ENCODE measurements at regions not wholly inside any gene's neighbourhood (a gene's known extent, or its start where the extent isn't known, plus 50 kb on each side); places are given as distances from the start of the nearest gene placed in this dataset.
"Not testable (repeated sequence)": the region's sequence is repeated elsewhere in the genome, so short reads cannot be mapped to it uniquely, and the experiment has no call there.

DNA sequence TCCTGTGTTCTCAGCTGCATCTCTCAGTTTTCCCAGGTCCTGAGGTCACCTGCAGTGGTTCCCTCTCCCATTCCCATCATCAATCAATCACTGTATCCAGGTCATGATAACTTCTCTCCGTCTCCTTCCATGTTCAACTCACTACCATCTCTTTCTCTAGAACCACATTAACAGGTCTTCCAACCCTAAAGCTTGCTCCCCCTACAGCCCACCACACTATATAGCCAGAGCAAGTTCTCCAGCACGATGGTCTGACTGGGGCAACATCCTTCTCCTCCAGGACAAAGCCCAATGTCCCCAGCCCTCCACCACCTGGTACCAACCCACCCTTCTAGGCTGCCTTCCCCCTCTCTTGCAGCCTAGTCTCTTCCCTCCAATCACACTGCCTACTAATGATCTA, 241.6 kb downstream of the CDK5RAP2 start:
- no peak for DNase-seq (ENCODE audit: low spot score)

DNA sequence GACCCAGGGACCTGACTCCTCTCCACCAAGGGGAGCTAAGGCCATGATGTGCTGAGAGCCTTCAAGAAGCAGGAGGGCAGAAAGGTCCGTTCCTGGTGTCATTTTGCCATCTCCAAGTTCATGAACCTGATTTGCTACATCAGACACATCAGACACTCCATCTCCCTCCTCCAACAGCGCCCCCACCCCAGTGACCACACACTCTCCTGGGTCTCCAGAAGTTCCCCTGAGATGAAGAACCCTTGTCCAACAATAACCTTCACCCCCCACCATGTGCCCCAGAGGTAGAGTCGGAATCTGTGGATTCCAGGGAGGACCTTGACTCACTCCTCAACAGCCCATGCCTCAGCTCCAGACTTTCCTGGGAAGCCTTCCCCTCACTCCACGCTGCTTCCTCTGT, 242.8 kb downstream of the CDK5RAP2 start:
- no peak for DNase-seq (ENCODE audit: low spot score)

- DNase-seq (ENCODE audit: low spot score) = no peak
Measured at GRCh38 chr9:120336753-120337090, 243.2 kb downstream of the CDK5RAP2 start.

DNA sequence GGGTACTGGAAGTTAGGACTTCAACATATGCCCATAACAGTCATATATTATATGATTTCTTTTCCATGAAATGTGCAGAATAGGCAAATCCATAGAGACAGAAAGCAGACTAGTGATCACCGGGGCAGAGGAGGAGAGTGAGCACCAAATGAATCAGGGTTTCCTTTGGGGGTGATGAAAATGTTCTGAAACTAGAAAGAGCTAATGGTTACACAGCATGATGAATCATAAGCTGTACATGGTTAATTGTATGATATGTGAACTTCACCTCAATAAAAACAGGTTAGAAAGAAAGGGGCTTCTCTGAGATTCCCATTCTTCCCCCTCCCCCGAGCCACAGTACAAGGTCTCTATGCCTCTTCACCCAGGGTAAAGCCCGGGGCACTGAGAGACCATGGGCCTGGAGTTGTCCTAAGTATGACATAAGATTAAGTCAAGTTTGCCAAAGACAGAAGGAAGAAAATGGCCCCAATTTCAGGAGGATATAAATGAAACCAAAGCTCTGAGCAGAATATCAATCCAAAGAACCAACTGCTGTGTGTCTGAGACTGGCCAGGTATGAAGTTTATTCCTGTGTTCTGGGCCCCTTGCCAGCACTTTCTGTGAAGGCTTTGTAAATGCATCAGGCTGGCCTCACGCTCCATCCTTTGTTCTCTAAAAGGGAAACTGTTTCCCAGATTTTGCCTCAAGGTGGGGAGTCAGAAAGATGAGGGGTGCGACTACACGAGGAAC, 243.8 kb downstream of the CDK5RAP2 start:
- DNase-seq (ENCODE audit: low spot score) = no peak

DNA sequence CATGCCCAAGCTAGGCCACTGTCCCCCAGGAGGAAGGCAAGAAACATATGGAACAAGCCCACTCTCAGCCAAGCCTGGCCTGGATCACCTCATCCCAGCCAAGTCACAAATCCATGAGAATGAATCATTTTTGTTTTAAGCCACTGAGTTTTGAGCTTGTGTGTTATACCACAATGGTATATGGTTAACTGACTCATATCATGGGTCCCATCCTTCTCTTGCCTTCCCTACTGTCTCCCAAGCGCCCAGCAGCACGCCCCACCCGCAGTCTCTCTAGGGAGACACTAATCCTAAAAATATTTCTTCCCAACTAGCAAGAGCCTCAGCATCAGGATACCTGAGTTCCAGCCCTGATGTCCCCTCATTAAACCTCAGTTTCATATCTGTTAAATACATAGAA, 248.1 kb downstream of the CDK5RAP2 start:
- DNase-seq (ENCODE audit: low spot score) = no peak

- no peak for DNase-seq (ENCODE audit: low spot score)
Measured at GRCh38 chr9:120330031-120330430, 249.9 kb downstream of the CDK5RAP2 start.

DNA sequence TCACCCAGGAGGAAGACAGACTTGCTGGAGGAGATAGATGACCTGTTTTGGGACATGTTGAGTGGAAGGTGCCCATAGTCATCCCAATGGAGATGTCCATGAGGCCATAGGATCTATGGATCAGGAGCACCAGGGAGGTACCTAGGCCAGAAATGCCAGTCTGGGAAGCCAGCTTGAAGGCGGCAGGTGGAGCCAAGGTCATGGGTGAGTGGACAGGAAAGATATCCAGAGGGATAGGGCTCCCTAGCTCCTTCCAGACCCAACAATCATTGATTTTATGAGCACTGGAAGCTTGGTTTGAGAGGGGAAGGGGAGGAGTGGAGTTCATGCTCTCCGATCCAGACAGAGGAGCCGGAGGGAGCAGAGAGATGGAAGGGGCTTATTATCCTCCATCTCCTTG, 252.6 kb downstream of the CDK5RAP2 start:
- DNase-seq (ENCODE audit: low spot score) = no peak

DNA sequence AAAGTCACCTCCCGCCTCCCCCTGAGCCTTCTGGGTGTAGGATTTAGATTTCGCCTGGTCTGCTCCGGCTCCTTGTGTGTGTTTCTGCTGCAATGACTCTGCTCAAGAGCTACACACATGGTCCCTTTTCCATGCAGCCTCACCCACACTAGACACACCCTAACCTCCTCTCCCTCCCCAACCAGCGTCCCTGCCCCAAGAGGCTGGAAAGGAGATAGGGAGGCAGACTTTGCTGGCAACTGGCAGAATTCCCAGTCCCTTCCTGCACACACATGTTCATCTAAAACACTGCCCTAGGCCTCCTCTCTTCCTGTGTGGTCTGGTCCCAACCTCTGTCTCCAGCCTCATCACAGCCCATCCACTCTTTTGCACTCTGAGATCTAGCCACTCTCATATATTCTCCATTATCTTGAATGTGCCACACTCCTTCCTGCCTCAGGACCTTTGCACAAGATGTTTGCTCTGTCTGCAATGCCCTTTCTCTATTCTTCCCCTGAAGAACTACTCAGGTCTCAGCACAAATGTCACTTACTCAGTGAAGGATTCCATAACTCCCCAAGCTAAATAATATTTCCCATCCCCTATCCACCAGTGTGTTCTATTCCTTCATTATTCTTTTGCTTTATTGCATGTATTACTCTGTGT, 253.8 kb downstream of the CDK5RAP2 start:
- no peak for DNase-seq (ENCODE audit: low spot score)

DNA sequence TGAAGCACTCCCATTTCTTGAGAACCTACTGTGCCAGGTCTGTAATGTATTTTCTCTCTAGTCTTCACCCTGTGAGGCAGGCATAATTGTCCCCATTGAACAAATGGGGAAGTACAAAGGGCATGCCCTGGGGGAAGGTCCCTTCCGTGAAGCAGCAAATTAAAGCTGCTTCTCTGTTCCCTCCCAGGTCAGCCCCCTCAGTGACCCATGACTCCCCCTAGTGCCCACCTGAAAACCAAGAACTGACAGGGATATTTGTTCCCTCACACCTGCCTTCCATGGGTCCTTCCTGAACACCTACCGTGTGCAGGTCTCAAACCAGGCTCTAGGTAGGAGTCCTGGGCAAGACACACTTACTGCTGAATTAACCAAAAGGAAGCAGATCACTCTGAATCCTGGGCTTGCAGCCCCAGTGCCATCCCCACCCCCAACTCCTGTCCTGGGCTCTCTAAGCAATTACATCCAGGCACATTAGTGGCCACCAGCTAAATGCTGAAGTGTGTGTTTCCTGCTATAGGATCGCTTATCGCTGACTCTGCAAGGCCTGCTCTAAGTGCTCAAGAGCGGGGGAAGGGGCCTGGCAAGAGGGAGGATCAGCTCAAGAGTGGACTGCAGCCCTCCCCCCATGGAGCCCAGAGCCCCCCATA, 254.8 kb downstream of the CDK5RAP2 start:
- no peak for DNase-seq (ENCODE audit: low spot score)

DNA sequence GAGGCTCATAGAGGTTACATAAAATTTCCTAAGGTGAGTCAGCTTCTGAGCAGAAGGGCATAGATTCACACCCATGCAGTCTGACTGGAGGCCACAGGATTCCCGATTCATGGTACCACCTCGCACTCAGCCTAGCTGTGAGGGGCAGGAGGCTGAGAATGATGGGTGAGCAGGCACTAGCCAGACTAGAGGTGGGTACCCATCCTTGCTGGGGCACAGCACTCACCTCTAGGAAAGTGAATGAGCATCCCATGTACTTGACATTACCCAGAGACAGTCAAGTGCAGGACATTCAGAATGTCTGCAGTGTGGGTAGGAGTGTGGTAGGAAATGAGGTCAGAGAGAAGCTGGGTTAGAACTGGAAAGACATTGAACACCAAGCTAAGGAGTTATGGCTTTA, 255.5 kb downstream of the CDK5RAP2 start:
- no peak for DNase-seq (ENCODE audit: low spot score)

DNA sequence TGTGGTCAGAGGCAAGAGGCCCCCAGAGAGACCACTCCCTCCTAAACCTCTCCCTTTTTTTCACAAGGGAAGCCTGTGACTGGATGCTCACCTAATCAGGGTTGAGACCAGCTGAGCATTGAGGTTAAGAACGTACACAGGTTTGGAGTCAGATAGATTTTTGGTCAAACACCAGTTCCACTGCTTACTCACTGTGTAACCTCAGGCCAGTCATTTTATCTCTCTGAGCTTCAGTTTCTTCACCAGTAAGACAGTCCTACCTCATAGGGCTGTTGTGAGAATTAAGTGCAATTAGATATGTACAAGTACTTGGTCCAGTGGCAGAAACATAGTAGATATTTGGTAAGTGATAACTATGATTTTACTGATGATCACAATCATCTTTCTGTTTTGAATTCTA, 256.8 kb downstream of the CDK5RAP2 start:
- DNase-seq (ENCODE audit: low spot score) = no peak

GRCh38 chr9:120319452-120319851, 260.5 kb downstream of the CDK5RAP2 start:
- DNase-seq (ENCODE audit: low spot score) = no peak

DNA sequence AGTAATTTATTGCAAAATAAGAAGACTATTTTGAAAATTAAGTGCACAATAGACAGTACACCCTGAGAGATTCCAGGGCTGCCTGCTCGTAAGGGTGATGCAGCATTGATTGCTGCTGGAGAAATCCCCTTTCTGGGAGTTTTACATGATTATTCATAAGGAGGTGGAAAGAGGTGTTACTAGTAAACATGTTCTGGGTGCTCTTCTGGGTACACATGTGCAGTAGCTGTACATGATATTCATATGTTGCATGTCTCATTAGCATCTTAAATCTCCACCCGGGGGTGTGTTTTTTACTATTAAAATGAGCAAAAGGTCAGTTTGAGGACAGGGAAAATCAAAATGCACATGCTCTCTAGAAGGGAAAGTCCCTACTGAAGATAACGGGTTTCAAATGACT, 264.8 kb downstream of the CDK5RAP2 start:
- no peak for DNase-seq (ENCODE audit: low spot score)

DNA sequence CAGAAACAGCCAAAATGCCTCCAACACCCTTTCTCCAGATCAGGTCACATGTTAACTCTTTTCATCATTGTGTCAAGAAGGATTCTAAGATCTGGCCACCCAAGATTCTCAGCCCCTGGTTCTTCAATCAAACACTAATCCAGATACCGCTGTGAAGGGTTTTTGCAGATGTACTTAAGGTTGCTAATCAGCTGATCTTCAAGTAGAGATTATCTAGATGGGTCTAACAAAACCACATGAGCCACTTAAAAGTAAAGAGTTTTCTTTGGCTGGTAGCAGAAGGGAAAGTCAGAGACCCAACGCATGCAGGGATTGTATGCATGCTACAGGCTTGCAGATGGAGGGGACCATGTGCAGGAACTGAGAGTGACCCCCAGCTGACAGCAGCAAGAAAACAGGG, 267.9 kb downstream of the CDK5RAP2 start:
- no peak for DNase-seq (ENCODE audit: low spot score)

- no peak for DNase-seq (ENCODE audit: low spot score)
Measured at GRCh38 chr9:120310035-120310434, 269.9 kb downstream of the CDK5RAP2 start.

- DNase-seq (ENCODE audit: low spot score) = no peak
Measured at GRCh38 chr9:120308495-120308894, 271.5 kb downstream of the CDK5RAP2 start.

DNA sequence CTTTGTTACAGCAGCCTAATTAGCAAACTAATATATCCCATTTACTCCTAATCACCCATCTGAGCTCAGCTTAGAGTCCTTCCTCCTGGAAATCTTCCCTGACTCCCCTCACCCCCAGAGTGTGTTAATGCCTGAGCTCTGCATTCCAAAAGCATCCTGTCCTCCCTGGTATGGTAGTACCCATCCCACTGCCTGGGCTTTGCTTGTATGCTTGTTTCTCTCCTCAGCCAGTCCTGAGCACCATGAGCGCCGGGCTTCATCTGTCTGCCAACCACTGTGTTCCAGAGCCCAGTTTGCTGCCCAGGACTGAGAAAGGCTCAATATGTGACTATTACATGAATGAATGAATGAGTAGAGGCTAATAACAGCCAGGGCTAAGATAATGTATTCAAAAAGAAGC, 272.4 kb downstream of the CDK5RAP2 start:
- no peak for DNase-seq (ENCODE audit: low spot score)

GRCh38 chr9:120306561-120306960, 273.4 kb downstream of the CDK5RAP2 start:
- DNase-seq (ENCODE audit: low spot score) = no peak

GRCh38 chr9:120306088-120306487, 273.9 kb downstream of the CDK5RAP2 start:
- DNase-seq (ENCODE audit: low spot score) = no peak

DNA sequence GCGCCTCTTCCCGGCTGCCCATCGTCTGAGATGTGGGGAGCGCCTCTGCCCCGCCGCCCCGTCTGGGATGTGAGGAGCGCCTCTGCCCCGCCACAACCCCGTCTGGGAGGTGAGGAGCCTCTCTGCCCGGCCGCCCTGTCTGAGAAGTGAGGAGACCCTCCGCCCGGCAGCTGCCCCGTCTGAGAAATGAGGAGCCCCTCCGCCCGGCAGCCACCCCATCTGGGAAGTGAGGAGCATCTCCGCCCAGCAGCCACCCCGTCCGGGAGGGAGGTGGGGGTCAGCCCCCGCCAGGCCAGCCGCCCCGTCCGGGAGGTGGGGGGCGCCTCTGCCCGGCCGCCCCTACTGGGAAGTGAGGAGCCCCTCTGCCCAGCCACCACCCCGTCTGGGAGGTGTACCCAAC, 275.1 kb downstream of the CDK5RAP2 start:
- DNase-seq (ENCODE audit: low spot score) = not testable (repeated sequence)

DNA sequence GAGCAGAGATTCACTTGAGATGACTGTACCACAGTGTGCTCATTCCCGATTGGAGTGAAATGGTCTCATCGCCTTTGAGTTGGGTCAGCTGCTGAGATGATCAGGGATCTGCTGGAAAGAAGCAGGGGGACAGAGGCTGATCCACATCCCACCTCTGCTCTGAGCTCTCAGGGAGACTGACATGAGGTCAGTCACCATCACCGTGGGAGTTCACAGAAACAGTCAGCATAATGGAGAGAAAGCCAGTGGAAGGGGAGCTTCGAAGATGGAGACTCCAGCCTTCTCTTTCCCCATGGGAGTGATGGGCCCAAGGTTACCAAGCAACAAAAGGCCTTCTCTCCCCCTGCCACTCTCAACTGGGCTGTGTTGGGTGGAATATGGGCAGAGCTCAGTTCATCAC, 276.4 kb downstream of the CDK5RAP2 start:
- DNase-seq (ENCODE audit: low spot score) = no peak

DNA sequence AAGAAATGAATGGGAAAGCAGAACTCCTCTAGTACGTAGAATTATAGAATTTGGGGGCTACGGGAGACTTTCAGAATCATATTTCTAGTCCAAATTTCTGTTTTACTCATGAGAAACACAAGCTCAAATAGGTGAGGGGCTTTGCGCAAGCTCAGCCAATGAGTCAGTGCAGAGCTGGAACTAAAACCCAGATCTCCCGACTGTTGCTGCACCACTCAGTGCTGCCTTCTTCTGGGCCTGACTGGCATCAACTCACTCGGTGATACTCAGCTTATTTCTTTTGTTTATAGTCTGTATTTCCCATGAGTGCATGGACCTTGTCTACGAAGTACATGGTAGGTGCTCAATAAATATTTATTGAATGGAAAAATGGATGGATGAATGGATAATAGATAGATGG, 280.2 kb downstream of the CDK5RAP2 start:
- DNase-seq (ENCODE audit: low spot score) = no peak

GRCh38 chr9:120294003-120294402, 286.0 kb downstream of the CDK5RAP2 start:
- no peak for DNase-seq (ENCODE audit: low spot score)
